GM18507 (cell line): ENCODE measurements at regions not wholly inside any gene's neighbourhood (a gene's known extent, or its start where the extent isn't known, plus 50 kb on each side); places are given as distances from the start of the nearest gene placed in this dataset.
"Not testable (repeated sequence)": the region's sequence is repeated elsewhere in the genome, so short reads cannot be mapped to it uniquely, and the experiment has no call there.

Source experiments
- DNase-seq: peaks from one replicate; pipeline ENCODE4 v3.0.0; 2011; ENCODE audit warnings: low read depth; ENCODE audit not compliant: insufficient read length; ENCODE audit errors: extremely low spot score
- FAIRE-seq: peaks from 2 replicates; lab custom pipeline; 2011; peaks lifted over from hg19 to GRCh38; lab: Jason Lieb, UNC

GRCh38 chr14:105865266-105865903 is 339.0 kb downstream of the TMEM121 start:
- DNase-seq, result no peak
- no peak for FAIRE-seq

GRCh38 chr14:105865904-105866840 is 339.8 kb downstream of the TMEM121 start:
- FAIRE-seq, result no peak
- no peak for DNase-seq

- DNase-seq, result no peak
- FAIRE-seq, result no peak
These were observed 340.5 kb downstream of the TMEM121 start for GRCh38 chr14:105866841-105867321.

- DNase-seq, result no peak
- no peak for FAIRE-seq
These were observed 341.7 kb downstream of the TMEM121 start for GRCh38 chr14:105867961-105868599.

- no peak for DNase-seq
- FAIRE-seq, result no peak
These were observed 345.2 kb downstream of the TMEM121 start for GRCh38 chr14:105871590-105871989.

- FAIRE-seq, result no peak
- DNase-seq, result no peak
These were observed 347.6 kb downstream of the TMEM121 start for GRCh38 chr14:105873870-105874512.

GRCh38 chr14:105876158-105876557 is 349.8 kb downstream of the TMEM121 start:
- no peak for DNase-seq
- no peak for FAIRE-seq

GRCh38 chr14:105876829-105877228 is 350.4 kb downstream of the TMEM121 start:
- DNase-seq (no peak), FAIRE-seq (no peak)

- DNase-seq, result no peak
- no peak for FAIRE-seq
These were observed 351.3 kb downstream of the TMEM121 start for GRCh38 chr14:105877645-105878044.

GRCh38 chr14:105878125-105878524 is 351.7 kb downstream of the TMEM121 start:
- DNase-seq (no peak), FAIRE-seq (no peak)

GRCh38 chr14:105878554-105878953 is 352.2 kb downstream of the TMEM121 start:
- DNase-seq (no peak), FAIRE-seq (no peak)

GRCh38 chr14:105879503-105879866 is 353.1 kb downstream of the TMEM121 start:
- DNase-seq (no peak), FAIRE-seq (no peak)

- FAIRE-seq (no peak), DNase-seq (no peak)
These were observed 353.6 kb downstream of the TMEM121 start for GRCh38 chr14:105879867-105880561.

GRCh38 chr14:105880616-105881015 is 354.2 kb downstream of the TMEM121 start:
- FAIRE-seq, result no peak

GRCh38 chr14:105881021-105881930 is 354.9 kb downstream of the TMEM121 start:
- no peak for FAIRE-seq
- DNase-seq, result no peak

More at GRCh38 chr14:105880616-105881015, 354.2 kb downstream of the TMEM121 start:
- DNase-seq, result no peak

GRCh38 chr14:105882011-105882410 is 355.6 kb downstream of the TMEM121 start:
- DNase-seq, FAIRE-seq: not testable (repeated sequence)

GRCh38 chr14:105882626-105883025 is 356.2 kb downstream of the TMEM121 start:
- no peak for FAIRE-seq
- DNase-seq, result no peak
